ENCODE measurements at regions not wholly inside any gene's neighbourhood (a gene's known extent, or its start where the extent isn't known, plus 50 kb on each side); places are given as distances from the start of the nearest gene placed in this dataset.

DNA sequence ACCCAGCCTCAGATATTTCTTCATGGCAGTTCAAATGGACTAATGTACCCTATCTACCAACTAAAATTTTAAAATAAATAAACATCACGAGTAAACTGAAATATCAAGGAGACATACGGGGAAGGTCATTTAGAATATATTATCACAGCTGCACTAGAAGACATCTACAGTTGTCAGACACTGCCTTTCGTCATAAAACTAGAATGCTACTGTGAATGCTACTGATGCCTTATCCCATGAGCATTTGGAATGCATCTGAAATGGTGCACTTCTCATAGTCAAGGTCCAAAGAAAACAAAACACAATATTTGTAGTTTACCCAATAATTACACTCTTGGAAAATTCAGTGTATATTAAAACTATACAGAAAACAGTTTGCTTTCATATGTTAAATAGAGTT is 165.2 kb downstream of the MREG start:
- TF ChIP-seq, protein P1, sequence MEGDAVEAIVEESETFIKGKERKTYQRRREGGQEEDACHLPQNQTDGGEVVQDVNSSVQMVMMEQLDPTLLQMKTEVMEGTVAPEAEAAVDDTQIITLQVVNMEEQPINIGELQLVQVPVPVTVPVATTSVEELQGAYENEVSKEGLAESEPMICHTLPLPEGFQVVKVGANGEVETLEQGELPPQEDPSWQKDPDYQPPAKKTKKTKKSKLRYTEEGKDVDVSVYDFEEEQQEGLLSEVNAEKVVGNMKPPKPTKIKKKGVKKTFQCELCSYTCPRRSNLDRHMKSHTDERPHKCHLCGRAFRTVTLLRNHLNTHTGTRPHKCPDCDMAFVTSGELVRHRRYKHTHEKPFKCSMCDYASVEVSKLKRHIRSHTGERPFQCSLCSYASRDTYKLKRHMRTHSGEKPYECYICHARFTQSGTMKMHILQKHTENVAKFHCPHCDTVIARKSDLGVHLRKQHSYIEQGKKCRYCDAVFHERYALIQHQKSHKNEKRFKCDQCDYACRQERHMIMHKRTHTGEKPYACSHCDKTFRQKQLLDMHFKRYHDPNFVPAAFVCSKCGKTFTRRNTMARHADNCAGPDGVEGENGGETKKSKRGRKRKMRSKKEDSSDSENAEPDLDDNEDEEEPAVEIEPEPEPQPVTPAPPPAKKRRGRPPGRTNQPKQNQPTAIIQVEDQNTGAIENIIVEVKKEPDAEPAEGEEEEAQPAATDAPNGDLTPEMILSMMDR (IDR thresholded peaks at IDR 0.05): no peak
- no peak for TF ChIP-seq POLR2AphosphoS5 (IDR thresholded peaks at IDR 0.05)
